ENCODE measurements at regions not wholly inside any gene's neighbourhood (a gene's known extent, or its start where the extent isn't known, plus 50 kb on each side); places are given as distances from the start of the nearest gene placed in this dataset.

- TF ChIP-seq ZNF318 (IDR thresholded peaks at IDR 0.05; ENCODE audit: borderline replicate concordance in 1 of 2, low read depth in 1 of 2) (peak in 1 of 2 experiments; percentile 97; a peak in 2 of 4 replicates), MBD2 (IDR thresholded peaks at IDR 0.05; ENCODE audit: borderline replicate concordance, low read depth) (no peak), HEY1 (CRISPR knock-in tag; IDR thresholded peaks at IDR 0.05; ENCODE audit: borderline replicate concordance) (0 out of 2 replicates have a peak, but pooled peaks have one; percentile 44), HMBOX1 (IDR thresholded peaks at IDR 0.05) (peak; percentile 70), SMAD4 (CRISPR knock-in tag; conservative IDR thresholded peaks at IDR 0.05) (0 out of 2 replicates have a peak, but pooled peaks have one; percentile 58), BRD4 (IDR thresholded peaks at IDR 0.05) (peak; percentile 45; the same call in 1 of the 2 replicates), MEF2A (IDR thresholded peaks at IDR 0.05; ENCODE audit: control insufficient read depth, low read depth, low read length) (no peak), TAF9B (IDR thresholded peaks at IDR 0.05; ENCODE audit: partially characterized antibody) (peak; percentile 93), MTA1 (IDR thresholded peaks at IDR 0.05; ENCODE audit: borderline replicate concordance) (peak; percentile 55; the same call in 1 of the 2 replicates), NR2C2 (CRISPR knock-in tag; IDR thresholded peaks at IDR 0.05) (no peak), NR2C2 (tag; IDR thresholded peaks at IDR 0.05) (peak; percentile 69; the same call in 1 of the 2 replicates), ZNF639 (CRISPR knock-in tag; conservative IDR thresholded peaks at IDR 0.05 in 1 of 2, IDR thresholded peaks at IDR 0.05 in 1 of 2) (peak in 1 of 2 experiments; percentile 77; a peak in 1 of 4 replicates), ARID1B (IDR thresholded peaks at IDR 0.05) (peak; percentile 87), SMARCE1 (IDR thresholded peaks at IDR 0.05) (peak; percentile 76), MLLT1 (IDR thresholded peaks at IDR 0.05) (0 out of 4 replicates have a peak, but pooled peaks of 1 of the 2 experiments have one; percentile 44), DPF2 (IDR thresholded peaks at IDR 0.05) (peak; percentile 86)
These were observed 198.0 kb downstream of the RNF144B start (continued) for GRCh38 chr6:18585032-18585573.
